Mucosa of descending colon (tissue), 3 donors: ENCODE measurements at regions not wholly inside any gene's neighbourhood (a gene's known extent, or its start where the extent isn't known, plus 50 kb on each side); places are given as distances from the start of the nearest gene placed in this dataset.

Experiments
- ATAC-seq: fragments of 200-7000 bp; cut with Tn5 transposase; one replicate; pipeline ENCODE4 v1.9.1; 2020; ENCODE audit warnings: mild to moderate bottlenecking, moderate library complexity
- DNase-seq, 3 donors: peaks; one replicate each; pipeline ENCODE4 v3.0.0-alpha.2; 2020
- H3K36me3 ChIP-seq: fragments of 200-600 bp; one replicate; pipeline ENCODE4 v1.8.0; 2021; ENCODE audit warnings: low read depth, mild to moderate bottlenecking
- H3K4me1 ChIP-seq: fragments of 200-600 bp; one replicate; pipeline ENCODE4 v1.8.0; 2021; ENCODE audit warnings: low read depth, mild to moderate bottlenecking
- H3K4me3 ChIP-seq: fragments of 200-600 bp; one replicate; pipeline ENCODE4 v1.8.0; 2021; ENCODE audit warnings: mild to moderate bottlenecking
- H3K9me3 ChIP-seq: fragments of 200-600 bp; one replicate; pipeline ENCODE4 v1.8.0; 2021; ENCODE audit warnings: mild to moderate bottlenecking
- CTCF ChIP-seq: fragments of 200-600 bp; IDR thresholded peaks from one replicate; pipeline ENCODE4 v1.8.0; 2022; ENCODE audit warnings: antibody characterized with exemption, mild to moderate bottlenecking
- intact Hi-C, 2 donors: fragments of 100-400 bp; cut with DNase I in 1 of 2; cut with micrococcal nuclease in 1 of 2; formaldehyde crosslinking; loops; one replicate each; pipeline versions ENCODE4 v1.11.0 to v1.11.1; 2022; cut with DNase I, micrococcal nuclease
- donor health status: DM: no; HTN: no; CAD: no; lungs with moderate emphysema.
- donor health status: DM: no; HTN: no; CAD: no.
- donor health status: DM: no; HTN: yes; CAD: no.

GRCh38 chr6:3607171-3607570, 144.3 kb downstream of the PXDC1 start:
- ATAC-seq (no peak), DNase-seq (no peak)
- no peak for TF ChIP-seq CTCF
- H3K4me3 ChIP-seq, result no peak overlapping the region
- no peaks in the 10 kb centered on the region for H3K36me3 ChIP-seq
- peaks cover 3% of the 10 kb centered on the region for H3K9me3 ChIP-seq
- no peaks in the 10 kb centered on the region for H3K4me1 ChIP-seq
- intact Hi-C loops, result no loop called here

GRCh38 chr6:3603340-3604130, 146.7 kb upstream of the SLC22A23 start:
- TF ChIP-seq CTCF, result no peak
- intact Hi-C loops, result no loop called here
- ATAC-seq, result no peak
- no peak for DNase-seq
- Histone ChIP-seq H3K4me1 (no peaks in the 10 kb centered on the region), H3K9me3 (peaks cover 11% of the 10 kb centered on the region), H3K36me3 (no peaks in the 10 kb centered on the region), H3K4me3 (no peak overlapping the region)

GRCh38 chr6:3601570-3601969, 144.7 kb upstream of the SLC22A23 start:
- H3K4me3 ChIP-seq, result no peak overlapping the region
- H3K36me3 ChIP-seq, result no peaks in the 10 kb centered on the region
- H3K4me1 ChIP-seq, result no peaks in the 10 kb centered on the region
- intact Hi-C loops, result no loop called here
- ATAC-seq (no peak), DNase-seq (no peak)
- TF ChIP-seq CTCF, result no peak
- H3K9me3 ChIP-seq, result peaks cover 11% of the 10 kb centered on the region

GRCh38 chr6:3597500-3598064, 140.7 kb upstream of the SLC22A23 start:
- intact Hi-C loops, result no loop called here
- no peak for TF ChIP-seq CTCF
- Histone ChIP-seq H3K4me3 (no peak overlapping the region), H3K9me3 (peaks cover 8% of the 10 kb centered on the region), H3K4me1 (no peaks in the 10 kb centered on the region), H3K36me3 (no peaks in the 10 kb centered on the region)
- no peak for DNase-seq
- no peak for ATAC-seq

GRCh38 chr6:3596766-3597165, 139.9 kb upstream of the SLC22A23 start:
- intact Hi-C loops, result no loop called here
- no peak for ATAC-seq
- no peak for TF ChIP-seq CTCF
- Histone ChIP-seq H3K36me3 (no peaks in the 10 kb centered on the region), H3K4me3 (no peak overlapping the region), H3K4me1 (no peaks in the 10 kb centered on the region), H3K9me3 (peaks cover 7% of the 10 kb centered on the region)
- DNase-seq, result no peak
